Fibroblast of pulmonary artery (primary cell): ENCODE measurements at regions not wholly inside any gene's neighbourhood (a gene's known extent, or its start where the extent isn't known, plus 50 kb on each side); places are given as distances from the start of the nearest gene placed in this dataset.
"Not testable (repeated sequence)": the region's sequence is repeated elsewhere in the genome, so short reads cannot be mapped to it uniquely, and the experiment has no call there.

Experiments used
- DNase-seq: peaks from one replicate; pipeline ENCODE4 v3.0.0-alpha.2; 2010; ENCODE audit warnings: low read depth
- H3K4me3 ChIP-seq: replicated peaks from 2 replicates; pipeline ENCODE4 v1.5.1; 2011; ENCODE audit warnings: low read depth, mild to moderate bottlenecking, control low read depth, low read length, moderate library complexity
- CTCF ChIP-seq: IDR thresholded peaks from 2 replicates; pipeline ENCODE4 v1.5.1; 2011; ENCODE audit warnings: mild to moderate bottlenecking, control low read depth, low read length, inconsistent platforms; ENCODE audit errors: missing control alignments

DNA sequence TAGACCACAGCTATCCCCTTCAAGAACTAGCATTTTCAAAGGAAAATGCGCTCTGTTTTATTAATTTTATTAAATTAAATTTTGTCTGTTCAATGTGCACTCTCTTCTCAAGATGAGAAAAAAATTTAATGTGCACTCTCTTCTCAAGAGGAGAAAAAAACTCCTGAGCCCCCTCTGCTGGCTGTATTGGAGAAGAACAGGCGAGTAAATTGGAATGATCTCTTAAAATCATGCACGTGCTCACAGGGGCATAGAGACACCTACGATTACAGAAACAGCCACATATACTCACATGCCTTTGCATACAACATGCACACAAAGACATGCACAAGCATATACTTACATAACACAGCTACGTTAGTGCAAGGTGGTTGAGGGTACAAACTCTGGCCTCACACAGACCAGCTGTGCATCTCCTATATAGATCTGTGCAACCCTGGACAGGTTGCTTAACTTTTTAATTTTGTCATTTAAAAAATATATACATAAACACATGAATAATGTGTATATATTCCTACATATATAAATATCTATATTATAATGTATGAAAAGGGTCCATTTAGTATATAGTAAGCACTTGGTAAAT, 176.2 kb upstream of the CXorf66 start:
- H3K4me3 ChIP-seq: no peak overlapping the region
- TF ChIP-seq CTCF: peak; percentile 65
- peak; percentile 32 for DNase-seq

- not testable (repeated sequence) for DNase-seq, H3K4me3 ChIP-seq
Measured at GRCh38 chrX:140138492-140138891, 173.2 kb upstream of the CXorf66 start.

- H3K4me3 ChIP-seq, DNase-seq: not testable (repeated sequence)
Measured at GRCh38 chrX:140138065-140138464, 172.7 kb upstream of the CXorf66 start.

DNA sequence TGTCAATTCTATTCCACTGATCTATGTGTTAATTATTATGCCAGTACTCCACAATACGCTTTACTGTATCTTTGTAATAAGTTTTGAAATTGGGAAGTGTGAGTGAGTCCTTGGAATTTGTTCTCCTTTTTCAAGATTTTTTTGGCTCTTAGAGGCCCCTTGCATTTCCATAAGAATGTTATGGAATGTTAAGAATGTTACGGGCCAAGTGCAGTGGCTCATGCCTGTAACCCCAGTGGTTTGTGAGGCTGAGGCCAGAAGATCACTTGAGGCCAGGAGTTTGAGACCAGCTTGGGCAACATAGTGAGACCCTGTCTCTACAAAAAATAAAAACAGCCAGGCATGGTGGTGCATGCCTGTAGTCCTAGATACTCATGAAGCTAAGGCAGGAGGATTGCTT, 167.6 kb upstream of the CXorf66 start:
- no peak overlapping the region for H3K4me3 ChIP-seq
- DNase-seq: no peak
- TF ChIP-seq CTCF: no peak

DNA sequence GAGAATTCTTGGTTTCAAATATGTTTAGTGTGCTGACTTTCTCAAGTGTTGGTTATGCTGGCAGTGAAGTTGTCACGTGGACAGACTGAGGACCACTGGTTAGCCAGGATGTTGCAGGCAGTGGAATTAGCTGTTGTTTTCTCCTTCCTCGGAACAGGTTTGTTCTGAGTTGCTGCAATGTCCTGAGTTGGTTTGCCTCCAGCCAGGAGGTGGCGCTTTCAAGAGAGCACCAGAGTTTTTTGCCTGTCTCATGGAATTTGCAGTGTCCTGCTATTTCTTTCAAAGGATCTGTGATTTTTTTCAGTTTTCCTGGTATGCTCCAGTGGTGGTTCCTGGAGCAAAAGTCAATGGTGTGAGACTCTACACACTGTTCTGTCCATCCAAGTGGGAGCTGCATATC, 158.1 kb upstream of the CXorf66 start:
- no peak overlapping the region for H3K4me3 ChIP-seq
- TF ChIP-seq CTCF: peak; percentile 33
- peak; percentile 0 for DNase-seq

- H3K4me3 ChIP-seq, DNase-seq: not testable (repeated sequence)
Measured at GRCh38 chrX:140114059-140114458, 148.7 kb upstream of the CXorf66 start.

DNA sequence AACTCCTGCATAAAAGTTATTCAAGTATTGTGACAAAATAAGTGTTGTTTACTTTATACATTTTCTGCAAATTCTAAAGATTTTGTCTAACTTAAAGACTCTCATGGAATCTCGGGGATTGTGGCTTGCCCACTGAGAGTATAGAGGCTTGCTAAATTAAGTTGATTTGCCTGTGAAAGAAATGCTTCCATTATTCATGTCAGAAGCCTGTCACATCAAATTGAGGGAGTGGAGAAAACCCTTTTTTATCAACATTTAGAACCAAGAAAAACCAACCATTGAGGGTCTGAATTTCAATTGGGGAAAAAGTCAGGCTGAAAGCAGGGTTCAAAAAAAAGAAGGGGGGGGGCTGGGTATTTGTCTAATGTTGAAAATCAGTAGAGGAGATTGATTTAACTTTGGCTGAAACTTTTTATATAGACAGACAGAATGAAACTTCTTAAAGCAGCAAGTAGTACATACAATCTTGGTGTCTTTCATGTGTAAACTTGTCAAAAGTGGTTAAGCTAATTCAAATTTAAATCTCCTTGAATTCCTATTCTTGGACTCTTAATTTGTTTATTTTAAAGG, 144.8 kb upstream of the CXorf66 start:
- DNase-seq: no peak
- no peak overlapping the region for H3K4me3 ChIP-seq
- TF ChIP-seq CTCF: no peak

GRCh38 chrX:140104760-140105159, 139.4 kb upstream of the CXorf66 start:
- no peak overlapping the region for H3K4me3 ChIP-seq
- no peak for TF ChIP-seq CTCF
- no peak for DNase-seq
